ENCODE measurements at regions not wholly inside any gene's neighbourhood (a gene's known extent, or its start where the extent isn't known, plus 50 kb on each side); places are given as distances from the start of the nearest gene placed in this dataset.
A peak's percentile ranks its signal among the peaks of the same experiment; 100 is the strongest.
"Not testable (repeated sequence)": the region's sequence is repeated elsewhere in the genome, so short reads cannot be mapped to it uniquely, and the experiment has no call there.

- no peak for DNase-seq
These were observed 88.9 kb upstream of the ECI2 start for GRCh38 chr6:4224067-4224978.

- DNase-seq: no peak
These were observed 85.2 kb upstream of the ECI2 start for GRCh38 chr6:4220558-4220957.

- DNase-seq: not testable (repeated sequence)
These were observed 83.4 kb upstream of the ECI2 start for GRCh38 chr6:4218619-4219317.

DNA sequence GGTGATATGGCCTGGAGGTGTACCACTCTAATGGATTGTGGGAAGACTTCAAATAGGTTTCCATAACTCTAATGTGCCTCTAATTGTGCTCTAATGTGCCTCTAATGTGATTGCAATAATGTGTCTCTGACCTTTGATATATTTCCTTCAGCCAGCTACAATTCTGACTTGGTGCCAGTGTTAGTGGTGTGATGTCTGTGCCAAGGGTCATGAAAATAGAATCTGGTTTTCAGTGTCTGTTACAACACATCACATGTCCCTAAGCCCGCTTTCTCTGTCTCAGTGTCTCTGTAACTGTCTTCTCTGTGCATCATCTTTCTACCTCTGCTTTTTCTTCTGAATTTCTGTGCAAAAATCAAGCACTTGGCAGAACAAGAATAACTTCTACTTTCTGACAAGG lies 77.2 kb upstream of the ECI2 start:
- DNase-seq: no peak

- peak; percentile 77 to 78 for DNase-seq
These were observed 75.4 kb upstream of the ECI2 start for GRCh38 chr6:4210629-4211419.

DNA sequence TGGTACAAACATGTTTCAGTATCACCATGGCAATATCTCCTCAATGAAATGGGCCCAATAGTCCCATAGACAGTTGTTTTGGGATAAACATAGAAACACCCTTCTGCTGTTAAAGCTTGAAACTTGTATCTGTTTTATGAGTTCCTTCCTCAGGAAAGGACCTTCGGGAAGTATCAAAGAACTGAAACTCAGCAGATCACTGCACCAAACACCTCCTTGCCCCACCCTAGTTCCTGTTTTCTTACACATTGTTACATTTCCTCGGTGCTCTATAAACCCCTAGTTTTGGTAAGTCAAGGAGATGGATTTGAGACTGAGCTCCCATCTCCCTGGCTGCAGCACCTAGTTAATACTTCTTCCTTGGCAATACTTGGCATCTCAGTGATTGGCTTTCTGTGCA lies 73.8 kb upstream of the ECI2 start:
- DNase-seq: no peak

DNA sequence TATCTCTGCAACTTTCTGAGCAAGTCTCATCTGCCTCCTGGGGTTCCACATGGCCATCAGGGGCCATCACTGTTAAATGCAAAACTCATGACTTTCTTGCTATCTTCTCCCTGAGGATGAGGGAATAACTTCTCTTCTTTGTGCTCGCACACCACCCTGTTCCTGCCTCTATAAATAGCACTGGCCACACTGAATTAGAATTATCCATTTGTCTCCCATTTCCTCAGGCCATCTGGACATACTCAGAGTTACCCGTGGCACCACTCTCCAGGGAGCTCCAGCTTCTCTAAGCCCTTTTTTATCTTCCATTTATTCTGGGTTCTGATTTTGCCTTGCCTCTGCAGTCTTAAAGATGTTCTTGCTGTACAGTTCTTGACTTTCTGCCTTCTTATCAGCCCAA lies 72.8 kb upstream of the ECI2 start:
- DNase-seq: no peak

DNA sequence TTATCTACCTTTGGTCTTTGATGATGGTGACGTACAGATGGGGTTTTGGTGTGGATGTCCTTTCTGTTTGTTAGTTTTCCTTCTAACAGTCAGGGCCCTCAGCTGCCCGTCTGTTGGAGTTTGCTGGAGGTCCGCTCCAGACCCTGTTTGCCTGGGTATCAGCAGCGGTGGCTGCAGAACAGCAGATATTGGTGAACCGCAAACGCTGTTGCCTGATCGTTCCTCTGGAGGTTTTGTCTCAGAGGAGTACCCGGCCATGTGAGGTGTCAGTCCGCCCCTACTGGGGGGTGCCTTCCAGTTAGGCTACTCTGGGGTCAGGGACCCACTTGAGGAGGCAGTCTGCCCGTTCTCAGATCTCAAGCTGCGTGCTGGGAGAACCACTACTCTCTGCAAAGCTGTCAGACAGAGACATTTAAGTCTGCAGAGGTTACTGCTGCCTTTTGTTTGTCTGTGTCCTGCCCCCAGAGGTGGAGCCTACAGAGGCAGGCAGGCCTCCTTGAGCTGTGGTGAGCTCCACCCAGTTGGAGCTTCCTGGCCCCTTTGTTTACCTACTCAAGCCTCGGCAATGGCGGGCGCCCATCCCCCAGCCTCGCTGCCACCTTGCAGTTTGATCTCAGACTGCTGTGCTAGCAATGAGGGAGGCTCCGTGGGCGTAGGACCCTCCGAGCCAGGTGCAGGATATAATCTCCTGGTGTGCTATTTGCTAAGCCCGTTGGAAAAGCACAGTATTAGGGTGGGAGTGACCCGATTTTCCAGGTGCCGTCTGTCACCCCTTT lies 68.5 kb upstream of the ECI2 start:
- not testable (repeated sequence) for DNase-seq

GRCh38 chr6:4192627-4193026 lies 57.3 kb upstream of the ECI2 start:
- no peak for DNase-seq

DNA sequence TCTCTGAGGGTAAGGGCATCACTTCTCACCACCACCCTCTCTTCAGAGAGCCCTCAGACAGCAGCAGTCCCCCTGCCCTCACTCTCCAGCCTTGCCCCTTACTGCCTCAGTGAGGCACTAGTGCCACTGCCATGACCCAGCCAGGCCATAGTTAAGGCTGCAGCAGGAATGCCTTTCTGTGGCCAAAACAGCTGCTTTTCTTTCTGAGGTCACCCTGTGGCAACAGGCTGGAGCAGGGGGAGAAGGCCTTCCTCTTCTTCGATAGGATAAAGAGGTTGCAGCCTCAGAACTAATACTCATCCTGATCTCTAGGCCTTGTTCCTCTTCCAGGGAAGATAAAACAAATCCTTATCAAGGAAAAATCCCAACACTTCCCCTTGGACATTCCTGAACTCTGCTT lies 56.8 kb upstream of the ECI2 start:
- no peak for DNase-seq

DNA sequence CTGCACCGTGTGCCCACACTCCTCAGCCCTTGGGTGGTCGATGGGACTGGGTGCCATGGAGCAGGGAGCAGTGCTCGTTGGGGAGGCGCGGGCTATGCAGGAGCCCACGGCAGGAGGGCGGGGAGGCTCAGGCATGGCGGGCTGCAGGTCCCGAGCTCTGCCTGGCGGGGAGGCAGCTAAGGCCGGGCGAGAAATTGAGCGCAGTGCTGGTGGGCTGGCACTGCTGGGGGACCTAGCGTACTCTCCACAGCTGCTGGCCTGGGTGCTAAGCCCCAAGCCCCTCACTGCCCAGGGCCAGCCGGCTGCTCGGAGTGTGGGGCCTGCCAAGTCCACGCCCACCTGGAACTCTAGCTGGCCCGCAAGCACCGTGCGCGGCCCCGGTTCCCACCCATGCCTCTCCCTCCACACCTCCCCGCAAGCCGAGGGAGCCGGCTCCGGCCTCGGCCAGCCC lies 55.9 kb upstream of the ECI2 start:
- DNase-seq: no peak

GRCh38 chr6:4189249-4189648 lies 53.9 kb upstream of the ECI2 start:
- no peak for DNase-seq

DNA sequence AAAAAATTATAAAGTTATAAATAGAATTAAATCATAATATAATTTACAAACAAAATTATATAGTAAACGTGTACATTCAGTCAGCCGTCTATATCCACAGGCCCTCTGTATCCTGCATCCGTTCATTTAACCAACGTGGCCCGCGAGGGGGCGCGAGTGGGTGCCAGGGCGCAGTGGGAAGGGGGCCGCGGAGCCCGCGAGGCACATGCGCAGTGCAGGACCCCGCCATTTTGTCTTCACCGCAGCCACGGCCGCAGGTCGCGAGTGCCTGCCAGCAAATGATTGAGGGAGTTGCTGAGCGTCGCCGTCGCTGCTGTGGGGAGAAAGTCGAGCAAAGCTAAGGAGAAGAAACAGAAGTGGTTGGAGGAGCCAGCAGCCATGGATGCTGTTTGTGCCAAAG lies 53.4 kb upstream of the ECI2 start:
- no peak for DNase-seq

GRCh38 chr6:4187480-4187879 lies 52.1 kb upstream of the ECI2 start:
- DNase-seq: no peak

DNA sequence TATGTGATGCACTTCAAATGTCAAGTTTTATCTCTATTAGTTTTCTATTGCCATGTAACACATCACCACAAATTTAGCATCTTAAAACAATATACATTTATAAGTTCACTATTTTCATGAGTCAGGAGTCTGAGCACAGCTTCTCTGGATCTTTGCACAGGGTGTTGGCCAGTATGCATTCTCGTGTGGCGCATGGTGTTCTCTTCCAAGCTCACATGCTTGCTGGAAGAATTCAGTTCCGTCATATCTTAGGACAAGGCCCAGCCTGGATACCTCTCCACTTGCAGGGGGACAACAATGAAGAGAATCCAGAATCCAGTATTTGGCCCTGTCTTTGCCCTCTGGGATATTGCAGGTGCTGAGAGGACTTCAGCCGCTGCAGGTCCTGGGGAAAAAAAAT lies 51.0 kb upstream of the ECI2 start:
- no peak for DNase-seq

DNA sequence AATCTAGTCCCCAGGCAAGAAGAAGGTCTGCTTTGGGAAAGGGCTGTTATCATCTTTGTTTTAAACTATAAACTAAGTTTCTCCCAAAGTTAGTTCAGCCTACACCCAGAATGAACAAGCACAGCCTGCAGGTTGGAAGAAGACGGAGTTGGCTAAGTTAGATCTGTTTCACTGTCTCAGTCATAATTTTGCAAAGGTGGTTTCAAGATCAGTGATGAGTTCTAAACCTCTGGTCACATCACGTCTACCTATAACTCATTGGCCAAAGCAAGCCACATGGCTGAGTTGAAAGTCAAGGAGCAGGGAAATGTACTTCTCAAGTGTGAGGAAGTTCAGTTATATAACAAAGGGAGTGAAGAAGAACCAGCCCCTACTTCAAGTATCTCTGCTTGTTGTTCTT lies 50.5 kb upstream of the ECI2 start:
- no peak for DNase-seq

GRCh38 chr6:4185419-4185818 lies 50.0 kb upstream of the ECI2 start:
- DNase-seq: peak; percentile 59 to 67

Data from activated T-cell treated with anti-CD3 and anti-CD28 coated beads, Interleukin-2, amount 50 U/mL, for 48 hours (primary cell).